GM12878 (cell line): ENCODE measurements at regions not wholly inside any gene's neighbourhood (a gene's known extent, or its start where the extent isn't known, plus 50 kb on each side); places are given as distances from the start of the nearest gene placed in this dataset.

Experiments used
- ATAC-seq: fragments of 200-7000 bp; cut with Tn5 transposase; 3 replicates; pipeline ENCODE4 v1.9.1; 2020; ENCODE audit warnings: mild to moderate bottlenecking, moderate library complexity
- BruUV-seq: library from RNA; stranded (reverse); fragments of 400-500 nt; replicated peaks from 2 replicates; lab custom pipeline; 2021; lab: Mats Ljungman, UMichigan
- CTCF ChIA-PET: fragments of 300-600 bp; sonication (Branson Sonifier 250); formaldehyde crosslinking; extraction: SDS; loops from one replicate; lab custom pipeline; 2021; ENCODE audit warnings: inconsistent platforms; lab: Yijun Ruan, JAX
- POLR2A ChIA-PET: fragments of 350-600 bp; formaldehyde crosslinking; extraction: SDS; loops from one replicate; lab custom pipeline; 2021; ENCODE audit warnings: inconsistent platforms; lab: Charles Lee
- RAD21 ChIA-PET: fragments of 300-600 bp; sonication (Branson Sonifier 250); formaldehyde crosslinking; loops from one replicate; lab custom pipeline; 2023; ENCODE audit warnings: antibody characterized with exemption; ENCODE audit not compliant: unreplicated experiment; lab: Charles Lee
- SMC1A ChIA-PET: fragments of 300-600 bp; sonication (Branson Sonifier 250); formaldehyde crosslinking; loops from one replicate; lab custom pipeline; 2023; ENCODE audit not compliant: unreplicated experiment, uncharacterized antibody; lab: Charles Lee
- DNase-seq: peaks from one replicate; pipeline ENCODE4 v3.0.0-alpha.2; 2011; ENCODE audit warnings: low read depth, low spot score
- FAIRE-seq: peaks from 3 replicates; lab custom pipeline; 2011; peaks lifted over from hg19 to GRCh38; lab: Jason Lieb, UNC
- H2AFZ ChIP-seq: 2 replicates; pipeline ENCODE4 v1.6.0; 2011; ENCODE audit warnings: low read depth, low read length, control low read depth; ENCODE audit not compliant: control insufficient read depth
- H3K27ac ChIP-seq: 2 replicates; pipeline ENCODE4 v1.5.1; 2011; ENCODE audit warnings: control low read depth; ENCODE audit not compliant: control insufficient read depth, insufficient read depth
- H3K27me3 ChIP-seq, 2 experiments: replicated peaks in 1 of 2; 2 replicates each; pipeline versions ENCODE4 v1.6.0 to v1.6.1; 2011; ENCODE audit warnings: low read length in 1 of 2; ENCODE audit not compliant: control insufficient read depth in 2 of 2, insufficient read depth in 2 of 2
- H3K36me3 ChIP-seq, 2 experiments: 2 replicates each; pipeline ENCODE4 v1.5.1; 2011; ENCODE audit warnings: low read length in 1 of 2; ENCODE audit not compliant: control insufficient read depth in 2 of 2, insufficient read depth in 2 of 2
- H3K4me1 ChIP-seq: 2 replicates; pipeline ENCODE4 v1.6.1; 2011; ENCODE audit warnings: mild to moderate bottlenecking, low read length, moderate library complexity, mixed read lengths; ENCODE audit not compliant: control insufficient read depth, insufficient read depth
- H3K4me2 ChIP-seq: 2 replicates; pipeline ENCODE4 v1.6.0; 2011; ENCODE audit warnings: control low read depth; ENCODE audit not compliant: control insufficient read depth, insufficient read depth
- H3K4me3 ChIP-seq: fragments of 200-600 bp; sonication (generic); 2 replicates; pipeline ENCODE4 v1.5.1; 2016
- H3K79me2 ChIP-seq: 2 replicates; pipeline ENCODE4 v1.6.0; 2011; ENCODE audit warnings: low read length; ENCODE audit not compliant: control insufficient read depth, insufficient read depth
- H3K9ac ChIP-seq: 2 replicates; pipeline ENCODE4 v1.8.0; 2011; ENCODE audit warnings: low read length, control low read depth, mixed read lengths; ENCODE audit not compliant: control insufficient read depth, insufficient read depth
- H3K9me3 ChIP-seq: replicated peaks from 3 replicates; pipeline ENCODE4 v1.5.1; 2011; ENCODE audit warnings: mild to moderate bottlenecking, low read length; ENCODE audit not compliant: control insufficient read depth, insufficient read depth
- H4K20me1 ChIP-seq: 2 replicates; pipeline ENCODE4 v1.6.0; 2011; ENCODE audit not compliant: control insufficient read depth, insufficient read depth
- ATF7 ChIP-seq: fragments of 450-650 bp; IDR thresholded peaks from 2 replicates; pipeline ENCODE4 v1.6.1; 2016; ENCODE audit warnings: low read depth, mild to moderate bottlenecking
- CBX3 ChIP-seq: fragments of 200-600 bp; sonication (generic); IDR thresholded peaks from 2 replicates; pipeline ENCODE4 v1.6.1; 2016; ENCODE audit warnings: low read depth, borderline replicate concordance
- CHD1 ChIP-seq: IDR thresholded peaks from 2 replicates; pipeline ENCODE4 v1.6.1; 2012; ENCODE audit warnings: low read depth, low read length, improper control_type of control experiment
- CHD4 ChIP-seq: fragments of 200-600 bp; sonication (generic); IDR thresholded peaks from 2 replicates; pipeline ENCODE4 v1.6.1; 2016; ENCODE audit warnings: mild to moderate bottlenecking
- E4F1 ChIP-seq: fragments of 450-650 bp; IDR thresholded peaks from 2 replicates; pipeline ENCODE4 v1.6.1; 2018; ENCODE audit warnings: borderline replicate concordance, mild to moderate bottlenecking; ENCODE audit not compliant: partially characterized antibody
- HDAC6 ChIP-seq: fragments of 200-600 bp; sonication (generic); IDR thresholded peaks from one replicate; pipeline ENCODE4 v1.8.0; 2017; ENCODE audit warnings: antibody characterized with exemption; ENCODE audit not compliant: unreplicated experiment
- HDGF ChIP-seq: fragments of 450-650 bp; IDR thresholded peaks from 2 replicates; pipeline ENCODE4 v1.6.1; 2016; ENCODE audit warnings: antibody characterized with exemption
- IKZF2 ChIP-seq, 2 experiments: fragments of 450-650 bp; IDR thresholded peaks; 2 replicates each; pipeline ENCODE4 v1.6.1; 2017; ENCODE audit warnings: mild to moderate bottlenecking in 2 of 2, moderate library complexity in 2 of 2
- KAT2A ChIP-seq: conservative IDR thresholded peaks from 2 replicates; pipeline ENCODE4 v1.6.1; 2011; ENCODE audit warnings: low read depth, low read length; ENCODE audit not compliant: control insufficient read depth
- KDM1A ChIP-seq: fragments of 200-600 bp; sonication (generic); IDR thresholded peaks from 2 replicates; pipeline ENCODE4 v1.6.1; 2016; ENCODE audit warnings: borderline replicate concordance
- LARP7 ChIP-seq: fragments of 450-650 bp; IDR thresholded peaks from 2 replicates; pipeline ENCODE4 v1.6.1; 2017; ENCODE audit warnings: mild to moderate bottlenecking
- NFYB ChIP-seq: IDR thresholded peaks from 2 replicates; pipeline ENCODE4 v1.6.1; 2011; ENCODE audit warnings: low read depth, mild to moderate bottlenecking, low read length, improper control_type of control experiment, moderate library complexity; ENCODE audit not compliant: insufficient read depth
- PKNOX1 ChIP-seq: fragments of 450-650 bp; IDR thresholded peaks from 2 replicates; pipeline ENCODE4 v1.6.1; 2016; ENCODE audit warnings: mild to moderate bottlenecking
- PML ChIP-seq: IDR thresholded peaks from 2 replicates; pipeline ENCODE4 v1.6.1; 2012; ENCODE audit warnings: low read length, inconsistent platforms
- REST ChIP-seq: IDR thresholded peaks from 2 replicates; pipeline ENCODE4 v1.6.1; 2012; ENCODE audit warnings: mild to moderate bottlenecking, low read depth, low read length
- SIX5 ChIP-seq: IDR thresholded peaks from 2 replicates; pipeline ENCODE4 v1.6.1; 2011; ENCODE audit warnings: mild to moderate bottlenecking, low read depth, low read length, moderate library complexity; ENCODE audit not compliant: severe bottlenecking
- SP1 ChIP-seq: IDR thresholded peaks from one replicate; pipeline ENCODE4 v1.6.1; 2011; ENCODE audit warnings: low read depth, low read length
- STAT3 ChIP-seq: IDR thresholded peaks from 2 replicates; pipeline ENCODE4 v1.6.1; 2011; ENCODE audit warnings: low read depth, low read length, improper control_type of control experiment
- ZBED1 ChIP-seq: IDR thresholded peaks from 2 replicates; pipeline ENCODE4 v1.6.1; 2016; ENCODE audit warnings: borderline replicate concordance
- WGBS: methylation state at CpG from one replicate; pipeline ENCODE4 v1.1.6; 2016; ENCODE audit warnings: low lambda C conversion rate; ENCODE audit not compliant: insufficient replicate concordance, insufficient coverage; ENCODE audit errors: missing lambda C conversion rate; 5-methylcytosine and 5-hydroxymethylcytosine counted together
- in situ Hi-C: fragments of 300-500 bp; cut with MboI; formaldehyde crosslinking; loops from 9 replicates; pipeline ENCODE4 v1.14.3; 2018; ENCODE audit warnings: mixed read lengths
- intact Hi-C: fragments of 100-400 bp; cut with micrococcal nuclease; formaldehyde crosslinking; loops from one replicate; pipeline ENCODE4 v1.14.2; 2022; ENCODE audit not compliant: unreplicated experiment

- ATAC-seq = no peak
- in situ Hi-C loops (no loop called here), intact Hi-C loops (no loop called here)
- Histone ChIP-seq H3K9ac (no peak overlapping the region), H3K9me3 (peaks cover 2% of the 10 kb centered on the region; the same call in 1 of the 3 replicates), H3K4me1 (no peaks in the 10 kb centered on the region), H3K27me3 (no peaks in the 10 kb centered on the region), H3K4me2 (no peak overlapping the region), H3K4me3 (no peak overlapping the region), H2AFZ (no peak overlapping the region), H4K20me1 (no peaks in the 10 kb centered on the region), H3K36me3 (no peaks in the 10 kb centered on the region), H3K27ac (no peak overlapping the region), H3K79me2 (no peaks in the 10 kb centered on the region)
- no peak for FAIRE-seq
- ChIA-PET CTCF (no interaction called here), RAD21 (no interaction called here), POLR2A (no interaction called here), SMC1A (interaction anchor here (0.6 kb wide), 1 partner anchor 1570 kb away, joined by 3 read pairs; no protein-coding TSS in a partner anchor)
- TF ChIP-seq ATF7 (no peak), CHD4 (no peak), ZBED1 (no peak), STAT3 (no peak), PML (no peak), SP1 (no peak), CHD1 (no peak), KDM1A (no peak), E4F1 (no peak), HDAC6 (no peak), NFYB (no peak), KAT2A (no peak), IKZF2 (IDR thresholded peaks at IDR 0.05) (no peak), LARP7 (no peak), HDGF (no peak), REST (no peak), CBX3 (no peak), PKNOX1 (no peak), SIX5 (no peak)
- BruUV-seq = no TSS peak
- WGBS = 39% methylated on average over 13 of the region's 13 CpGs
- no peak for DNase-seq
Measured at GRCh38 chr18:78292618-78293380, 686.8 kb upstream of the SALL3 start.
